ENCODE measurements at regions not wholly inside any gene's neighbourhood (a gene's known extent, or its start where the extent isn't known, plus 50 kb on each side); places are given as distances from the start of the nearest gene placed in this dataset.
"Not testable (repeated sequence)": the region's sequence is repeated elsewhere in the genome, so short reads cannot be mapped to it uniquely, and the experiment has no call there.

GRCh38 chr2:146697307-146697706 is 1147.5 kb upstream of the ACVR2A start:
- no peak for FAIRE-seq

GRCh38 chr2:146696787-146697186 is 1148.0 kb upstream of the ACVR2A start:
- not testable (repeated sequence) for H3K27me3 ChIP-seq (ENCODE audit: control insufficient read depth, insufficient read depth, low read length); FAIRE-seq

More at GRCh38 chr2:146697307-146697706, 1147.5 kb upstream of the ACVR2A start:
- TF ChIP-seq CTCF (IDR thresholded peaks at IDR 0.05; ENCODE audit: insufficient read depth, low read length, severe bottlenecking): no peak
- no peaks in the 10 kb centered on the region for H3K36me3 ChIP-seq (ENCODE audit: control insufficient read depth, insufficient read depth, low read length)
- H3K27me3 ChIP-seq (ENCODE audit: control insufficient read depth, insufficient read depth, low read length): no peaks in the 10 kb centered on the region
- H3K4me3 ChIP-seq (ENCODE audit: low read depth, low read length): no peak overlapping the region
- DNase-seq (ENCODE audit: low read depth): peak; percentile 18

GRCh38 chr2:146681991-146682390 is 1162.8 kb upstream of the ACVR2A start:
- FAIRE-seq: no peak
- TF ChIP-seq CTCF (IDR thresholded peaks at IDR 0.05; ENCODE audit: insufficient read depth, low read length, severe bottlenecking): no peak
- no peaks in the 10 kb centered on the region for H3K36me3 ChIP-seq (ENCODE audit: control insufficient read depth, insufficient read depth, low read length)
- no peak overlapping the region for H3K4me3 ChIP-seq (ENCODE audit: low read depth, low read length)
- DNase-seq (ENCODE audit: low read depth): no peak
- H3K27me3 ChIP-seq (ENCODE audit: control insufficient read depth, insufficient read depth, low read length): no peaks in the 10 kb centered on the region

More at GRCh38 chr2:146696787-146697186, 1148.0 kb upstream of the ACVR2A start:
- not testable (repeated sequence) for H3K36me3 ChIP-seq (ENCODE audit: control insufficient read depth, insufficient read depth, low read length); H3K4me3 ChIP-seq (ENCODE audit: low read depth, low read length); DNase-seq (ENCODE audit: low read depth)

GRCh38 chr2:146678516-146678915 is 1166.3 kb upstream of the ACVR2A start:
- no peaks in the 10 kb centered on the region for H3K36me3 ChIP-seq (ENCODE audit: control insufficient read depth, insufficient read depth, low read length)
- TF ChIP-seq CTCF (IDR thresholded peaks at IDR 0.05; ENCODE audit: insufficient read depth, low read length, severe bottlenecking): no peak
- H3K4me3 ChIP-seq (ENCODE audit: low read depth, low read length): no peak overlapping the region
- H3K27me3 ChIP-seq (ENCODE audit: control insufficient read depth, insufficient read depth, low read length): no peaks in the 10 kb centered on the region
- FAIRE-seq (no peak), DNase-seq (ENCODE audit: low read depth) (no peak)

GRCh38 chr2:146677280-146677679 is 1167.5 kb upstream of the ACVR2A start:
- peak; percentile 18 for DNase-seq (ENCODE audit: low read depth)
- H3K4me3 ChIP-seq (ENCODE audit: low read depth, low read length): no peak overlapping the region
- FAIRE-seq: no peak
- TF ChIP-seq CTCF (IDR thresholded peaks at IDR 0.05; ENCODE audit: insufficient read depth, low read length, severe bottlenecking): peak; percentile 44
- H3K27me3 ChIP-seq (ENCODE audit: control insufficient read depth, insufficient read depth, low read length): no peaks in the 10 kb centered on the region
- no peaks in the 10 kb centered on the region for H3K36me3 ChIP-seq (ENCODE audit: control insufficient read depth, insufficient read depth, low read length)

- no peaks in the 10 kb centered on the region for H3K27me3 ChIP-seq (ENCODE audit: control insufficient read depth, insufficient read depth, low read length)
- FAIRE-seq: no peak
- no peak overlapping the region for H3K4me3 ChIP-seq (ENCODE audit: low read depth, low read length)
- no peaks in the 10 kb centered on the region for H3K36me3 ChIP-seq (ENCODE audit: control insufficient read depth, insufficient read depth, low read length)
- TF ChIP-seq CTCF (IDR thresholded peaks at IDR 0.05; ENCODE audit: insufficient read depth, low read length, severe bottlenecking): no peak
- no peak for DNase-seq (ENCODE audit: low read depth)
Measured at GRCh38 chr2:146669735-146670134, 1175.1 kb upstream of the ACVR2A start.

All from bronchial epithelial cell (primary cell).